ENCODE measurements at regions not wholly inside any gene's neighbourhood (a gene's known extent, or its start where the extent isn't known, plus 50 kb on each side); places are given as distances from the start of the nearest gene placed in this dataset.

DNA sequence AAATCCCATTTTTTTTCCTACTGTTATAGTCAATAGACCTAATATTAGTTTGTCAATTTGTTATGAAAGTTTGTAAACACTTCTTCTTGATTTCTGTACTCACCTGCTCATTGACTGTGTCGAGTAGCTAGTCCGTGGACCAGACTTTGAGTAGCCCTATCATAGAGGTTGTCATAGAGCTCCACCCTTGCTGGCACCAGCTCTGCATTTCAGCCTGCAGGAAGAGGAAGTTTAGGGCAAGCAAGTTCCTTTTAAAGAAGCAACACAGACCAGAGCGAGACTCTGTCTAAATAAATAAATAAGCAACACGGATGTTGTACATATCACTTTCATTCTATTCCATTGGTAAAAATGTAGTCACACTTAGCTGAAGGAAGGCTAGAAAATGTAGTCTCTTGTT, 74.0 kb downstream of the MCFD2 start:
- TF ChIP-seq, protein P1, sequence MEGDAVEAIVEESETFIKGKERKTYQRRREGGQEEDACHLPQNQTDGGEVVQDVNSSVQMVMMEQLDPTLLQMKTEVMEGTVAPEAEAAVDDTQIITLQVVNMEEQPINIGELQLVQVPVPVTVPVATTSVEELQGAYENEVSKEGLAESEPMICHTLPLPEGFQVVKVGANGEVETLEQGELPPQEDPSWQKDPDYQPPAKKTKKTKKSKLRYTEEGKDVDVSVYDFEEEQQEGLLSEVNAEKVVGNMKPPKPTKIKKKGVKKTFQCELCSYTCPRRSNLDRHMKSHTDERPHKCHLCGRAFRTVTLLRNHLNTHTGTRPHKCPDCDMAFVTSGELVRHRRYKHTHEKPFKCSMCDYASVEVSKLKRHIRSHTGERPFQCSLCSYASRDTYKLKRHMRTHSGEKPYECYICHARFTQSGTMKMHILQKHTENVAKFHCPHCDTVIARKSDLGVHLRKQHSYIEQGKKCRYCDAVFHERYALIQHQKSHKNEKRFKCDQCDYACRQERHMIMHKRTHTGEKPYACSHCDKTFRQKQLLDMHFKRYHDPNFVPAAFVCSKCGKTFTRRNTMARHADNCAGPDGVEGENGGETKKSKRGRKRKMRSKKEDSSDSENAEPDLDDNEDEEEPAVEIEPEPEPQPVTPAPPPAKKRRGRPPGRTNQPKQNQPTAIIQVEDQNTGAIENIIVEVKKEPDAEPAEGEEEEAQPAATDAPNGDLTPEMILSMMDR (IDR thresholded peaks at IDR 0.05; ENCODE audit: insufficient read depth, low read length) = no peak
- TF ChIP-seq POLR2AphosphoS5 (IDR thresholded peaks at IDR 0.05; ENCODE audit: low read depth) (no peak), SPI1 (IDR thresholded peaks at IDR 0.05; ENCODE audit: borderline replicate concordance, low read depth) (no peak), GABPA (IDR thresholded peaks at IDR 0.05; ENCODE audit: low read depth) (peak; percentile 31; the same call in 1 of the 2 replicates)
- TF ChIP-seq, protein P2, sequence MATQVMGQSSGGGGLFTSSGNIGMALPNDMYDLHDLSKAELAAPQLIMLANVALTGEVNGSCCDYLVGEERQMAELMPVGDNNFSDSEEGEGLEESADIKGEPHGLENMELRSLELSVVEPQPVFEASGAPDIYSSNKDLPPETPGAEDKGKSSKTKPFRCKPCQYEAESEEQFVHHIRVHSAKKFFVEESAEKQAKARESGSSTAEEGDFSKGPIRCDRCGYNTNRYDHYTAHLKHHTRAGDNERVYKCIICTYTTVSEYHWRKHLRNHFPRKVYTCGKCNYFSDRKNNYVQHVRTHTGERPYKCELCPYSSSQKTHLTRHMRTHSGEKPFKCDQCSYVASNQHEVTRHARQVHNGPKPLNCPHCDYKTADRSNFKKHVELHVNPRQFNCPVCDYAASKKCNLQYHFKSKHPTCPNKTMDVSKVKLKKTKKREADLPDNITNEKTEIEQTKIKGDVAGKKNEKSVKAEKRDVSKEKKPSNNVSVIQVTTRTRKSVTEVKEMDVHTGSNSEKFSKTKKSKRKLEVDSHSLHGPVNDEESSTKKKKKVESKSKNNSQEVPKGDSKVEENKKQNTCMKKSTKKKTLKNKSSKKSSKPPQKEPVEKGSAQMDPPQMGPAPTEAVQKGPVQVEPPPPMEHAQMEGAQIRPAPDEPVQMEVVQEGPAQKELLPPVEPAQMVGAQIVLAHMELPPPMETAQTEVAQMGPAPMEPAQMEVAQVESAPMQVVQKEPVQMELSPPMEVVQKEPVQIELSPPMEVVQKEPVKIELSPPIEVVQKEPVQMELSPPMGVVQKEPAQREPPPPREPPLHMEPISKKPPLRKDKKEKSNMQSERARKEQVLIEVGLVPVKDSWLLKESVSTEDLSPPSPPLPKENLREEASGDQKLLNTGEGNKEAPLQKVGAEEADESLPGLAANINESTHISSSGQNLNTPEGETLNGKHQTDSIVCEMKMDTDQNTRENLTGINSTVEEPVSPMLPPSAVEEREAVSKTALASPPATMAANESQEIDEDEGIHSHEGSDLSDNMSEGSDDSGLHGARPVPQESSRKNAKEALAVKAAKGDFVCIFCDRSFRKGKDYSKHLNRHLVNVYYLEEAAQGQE (IDR thresholded peaks at IDR 0.05; ENCODE audit: insufficient replicate concordance, low read depth) = no peak
